ENCODE measurements at regions not wholly inside any gene's neighbourhood (a gene's known extent, or its start where the extent isn't known, plus 50 kb on each side); places are given as distances from the start of the nearest gene placed in this dataset.

GRCh38 chr6:126182650-126183311, 157.1 kb upstream of the CENPW start:
- Histone ChIP-seq H3K9ac (ENCODE audit: low read length) (no peak overlapping the region), H3K4me3 (ENCODE audit: low read length) (no peak overlapping the region), H3F3A (ENCODE audit: insufficient read depth, low read length) (no peaks in the 10 kb centered on the region), H2AFZ (ENCODE audit: low read length) (no peak overlapping the region), H3K79me2 (ENCODE audit: low read length) (no peaks in the 10 kb centered on the region), H3K27me3 (replicated peaks; ENCODE audit: insufficient read depth, low read length) (no peaks in the 10 kb centered on the region), H3K4me2 (ENCODE audit: low read depth, low read length) (no peak overlapping the region), H3K4me1 (ENCODE audit: low read length) (no peaks in the 10 kb centered on the region), H3K9me3 (replicated peaks; ENCODE audit: insufficient read depth, low read length) (no peaks in the 10 kb centered on the region), H3K9me2 (replicated peaks; ENCODE audit: insufficient read depth, low read length) (no peaks in the 10 kb centered on the region), H3K27ac (ENCODE audit: low read length) (no peak overlapping the region), H4K20me1 (ENCODE audit: insufficient read depth, low read length) (no peaks in the 10 kb centered on the region), H3K36me3 (replicated peaks; ENCODE audit: insufficient read depth, low read length) (no peaks in the 10 kb centered on the region)
- no peak for DNase-seq
- TF ChIP-seq EZH2phosphoT487 (IDR thresholded peaks at IDR 0.05; ENCODE audit: low read length) (no peak), CTCF (IDR thresholded peaks at IDR 0.05; ENCODE audit: low read length) (no peak), EZH2 (optimal IDR thresholded peaks at IDR 0.05; ENCODE audit: low read depth, low read length) (no peak)

DNA sequence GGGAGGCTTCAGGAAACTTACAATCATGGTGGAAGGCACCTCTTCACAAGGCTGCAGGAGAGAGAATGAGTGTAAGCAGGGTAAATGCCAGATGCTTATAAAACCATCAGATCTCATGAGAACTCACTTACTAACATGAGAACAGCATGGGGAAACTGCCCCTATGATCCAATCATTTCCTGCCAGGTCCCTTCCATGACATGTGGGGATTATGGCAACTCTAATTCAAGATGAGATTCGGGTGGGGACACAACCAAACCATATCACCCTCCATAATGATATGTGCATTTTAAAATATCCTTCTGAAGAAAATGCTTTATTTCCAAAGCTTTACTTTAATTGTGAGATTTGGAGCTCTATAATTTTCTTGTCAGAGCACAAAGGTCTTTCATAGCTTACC, 154.1 kb upstream of the CENPW start:
- Histone ChIP-seq H3K9me2 (replicated peaks; ENCODE audit: insufficient read depth, low read length) (no peaks in the 10 kb centered on the region), H3K9ac (ENCODE audit: low read length) (no peak overlapping the region), H3F3A (ENCODE audit: insufficient read depth, low read length) (no peaks in the 10 kb centered on the region), H3K27me3 (replicated peaks; ENCODE audit: insufficient read depth, low read length) (no peaks in the 10 kb centered on the region), H3K9me3 (replicated peaks; ENCODE audit: insufficient read depth, low read length) (no peaks in the 10 kb centered on the region), H3K27ac (ENCODE audit: low read length) (no peak overlapping the region), H3K79me2 (ENCODE audit: low read length) (no peaks in the 10 kb centered on the region), H3K36me3 (replicated peaks; ENCODE audit: insufficient read depth, low read length) (no peaks in the 10 kb centered on the region), H3K4me1 (ENCODE audit: low read length) (no peaks in the 10 kb centered on the region), H3K4me3 (ENCODE audit: low read length) (no peak overlapping the region), H2AFZ (ENCODE audit: low read length) (no peak overlapping the region), H4K20me1 (ENCODE audit: insufficient read depth, low read length) (no peaks in the 10 kb centered on the region), H3K4me2 (ENCODE audit: low read depth, low read length) (no peak overlapping the region)
- TF ChIP-seq EZH2phosphoT487 (IDR thresholded peaks at IDR 0.05; ENCODE audit: low read length), result no peak
- DNase-seq, result no peak

GRCh38 chr6:126188279-126188909, 151.5 kb upstream of the CENPW start:
- TF ChIP-seq EZH2phosphoT487 (IDR thresholded peaks at IDR 0.05; ENCODE audit: low read length) (no peak), EZH2 (optimal IDR thresholded peaks at IDR 0.05; ENCODE audit: low read depth, low read length) (no peak), CTCF (IDR thresholded peaks at IDR 0.05; ENCODE audit: low read length) (no peak)
- no peak for DNase-seq

More at GRCh38 chr6:126188279-126188909, 151.5 kb upstream of the CENPW start:
- H4K20me1 ChIP-seq (ENCODE audit: insufficient read depth, low read length), result no peaks in the 10 kb centered on the region
- no peaks in the 10 kb centered on the region for H3K4me1 ChIP-seq (ENCODE audit: low read length)
- H3K4me2 ChIP-seq (ENCODE audit: low read depth, low read length), result no peak overlapping the region
- H3K27ac ChIP-seq (ENCODE audit: low read length), result no peak overlapping the region
- H3F3A ChIP-seq (ENCODE audit: insufficient read depth, low read length), result no peaks in the 10 kb centered on the region
- H3K9ac ChIP-seq (ENCODE audit: low read length), result no peak overlapping the region
- H3K36me3 ChIP-seq (replicated peaks; ENCODE audit: insufficient read depth, low read length), result no peaks in the 10 kb centered on the region
- H3K9me2 ChIP-seq (replicated peaks; ENCODE audit: insufficient read depth, low read length), result no peaks in the 10 kb centered on the region
- H3K27me3 ChIP-seq (replicated peaks; ENCODE audit: insufficient read depth, low read length), result no peaks in the 10 kb centered on the region
- H3K9me3 ChIP-seq (replicated peaks; ENCODE audit: insufficient read depth, low read length), result no peaks in the 10 kb centered on the region
- H3K79me2 ChIP-seq (ENCODE audit: low read length), result no peaks in the 10 kb centered on the region
- no peak overlapping the region for H3K4me3 ChIP-seq (ENCODE audit: low read length)
- no peak overlapping the region for H2AFZ ChIP-seq (ENCODE audit: low read length)
